AG09319 (cell line): ENCODE measurements at regions not wholly inside any gene's neighbourhood (a gene's known extent, or its start where the extent isn't known, plus 50 kb on each side); places are given as distances from the start of the nearest gene placed in this dataset.

Experiments
- DNase-seq: peaks from one replicate; pipeline ENCODE4 v3.0.0-alpha.2; 2010; ENCODE audit warnings: low read depth; ENCODE audit errors: extremely low read depth
- CTCF ChIP-seq: IDR thresholded peaks from 2 replicates; pipeline ENCODE4 v1.5.1; 2011; ENCODE audit warnings: low read depth, mild to moderate bottlenecking, inconsistent platforms, low read length, moderate library complexity

- no peak for DNase-seq
- no peak for TF ChIP-seq CTCF
These were observed 93.2 kb upstream of the HS3ST3A1 start for GRCh38 chr17:13694934-13695333.

GRCh38 chr17:13698832-13699231, 97.1 kb upstream of the HS3ST3A1 start:
- TF ChIP-seq CTCF, result no peak
- no peak for DNase-seq

GRCh38 chr17:13699261-13699660, 97.5 kb upstream of the HS3ST3A1 start:
- DNase-seq, result no peak
- no peak for TF ChIP-seq CTCF

GRCh38 chr17:13702266-13702665, 100.5 kb upstream of the HS3ST3A1 start:
- DNase-seq, result no peak
- no peak for TF ChIP-seq CTCF

- no peak for DNase-seq
These were observed 102.6 kb upstream of the HS3ST3A1 start for GRCh38 chr17:13704333-13704732.

DNA sequence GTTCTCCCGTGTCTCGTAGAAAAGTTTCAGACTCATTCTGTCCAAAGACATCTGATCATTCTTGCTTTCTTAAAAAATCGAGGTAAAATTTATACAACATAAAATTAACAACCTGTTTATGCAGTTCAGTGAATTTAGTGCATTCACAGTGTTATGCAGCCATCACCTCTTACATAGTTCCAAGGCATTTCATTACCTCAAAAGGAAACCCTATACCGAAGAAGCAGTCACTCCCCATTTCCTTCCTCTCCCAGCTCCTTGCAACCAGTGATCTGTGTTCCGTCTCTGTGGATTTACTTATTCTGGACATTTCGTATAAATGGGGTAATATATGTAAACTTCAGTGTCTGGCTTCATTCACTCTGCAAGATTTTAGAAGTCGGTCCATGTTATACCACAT, 103.5 kb upstream of the HS3ST3A1 start:
- TF ChIP-seq CTCF, result no peak

More at GRCh38 chr17:13704333-13704732, 102.6 kb upstream of the HS3ST3A1 start:
- TF ChIP-seq CTCF, result no peak

GRCh38 chr17:13721705-13722104, 120.0 kb upstream of the HS3ST3A1 start:
- no peak for DNase-seq
- TF ChIP-seq CTCF, result no peak

More for the DNA sequence above, 103.5 kb upstream of the HS3ST3A1 start:
- no peak for DNase-seq
